ENCODE measurements at regions not wholly inside any gene's neighbourhood (a gene's known extent, or its start where the extent isn't known, plus 50 kb on each side); places are given as distances from the start of the nearest gene placed in this dataset.

- no peak for DNase-seq
Observed at GRCh38 chr15:96538491-96538890, 208.0 kb downstream of the NR2F2 start.

DNA sequence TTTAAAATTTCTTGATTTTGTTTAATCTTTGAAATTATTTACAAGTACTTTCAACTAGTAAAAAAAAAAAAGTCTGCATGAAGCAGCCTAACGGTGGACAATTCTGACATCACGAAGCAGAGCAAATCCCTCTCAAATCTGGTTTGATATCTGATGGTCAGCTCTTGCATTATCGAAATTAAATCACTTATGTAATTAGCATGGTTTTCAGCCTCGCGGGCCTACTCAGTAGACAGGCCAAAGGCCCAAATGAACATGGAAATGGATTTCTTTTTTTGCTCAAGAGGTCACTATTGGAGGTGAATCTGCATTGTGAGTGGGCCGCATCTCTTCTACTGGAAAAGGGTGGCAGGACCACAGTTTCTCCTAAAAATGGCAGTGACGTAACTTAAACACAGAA lies 209.8 kb downstream of the NR2F2 start:
- DNase-seq: no peak

- no peak for DNase-seq
Observed at GRCh38 chr15:96542130-96542770, 211.8 kb downstream of the NR2F2 start.

DNA sequence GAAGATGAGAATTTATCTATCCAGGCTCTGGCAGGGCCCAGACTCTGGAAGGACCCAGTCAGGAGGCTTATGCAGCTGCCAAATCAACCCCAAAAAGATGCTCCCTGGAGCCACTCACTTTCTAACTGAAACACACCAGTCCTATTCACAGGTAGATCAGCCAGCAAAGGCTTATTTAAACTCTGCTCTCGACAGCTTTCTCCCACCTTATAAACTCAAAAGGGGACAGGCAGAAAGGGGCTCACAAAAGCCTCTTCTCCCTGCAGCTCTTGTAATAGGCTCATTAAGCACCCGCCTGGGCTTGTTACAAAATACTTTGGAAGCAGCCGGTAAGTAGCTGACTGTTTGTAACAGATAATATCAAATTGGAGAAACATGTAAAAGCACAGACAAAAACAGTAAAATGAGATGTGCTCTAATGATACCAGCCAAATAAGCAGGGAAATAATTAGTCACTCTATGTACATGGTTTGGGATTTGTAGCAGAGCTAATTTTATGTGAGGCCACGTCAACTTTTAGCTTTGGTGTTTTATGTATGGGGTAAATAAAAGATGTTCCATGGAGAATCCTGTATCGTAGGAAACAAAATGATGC lies 213.8 kb downstream of the NR2F2 start:
- no peak for DNase-seq

GRCh38 chr15:96549136-96549535 lies 218.6 kb downstream of the NR2F2 start:
- no peak for DNase-seq

DNA sequence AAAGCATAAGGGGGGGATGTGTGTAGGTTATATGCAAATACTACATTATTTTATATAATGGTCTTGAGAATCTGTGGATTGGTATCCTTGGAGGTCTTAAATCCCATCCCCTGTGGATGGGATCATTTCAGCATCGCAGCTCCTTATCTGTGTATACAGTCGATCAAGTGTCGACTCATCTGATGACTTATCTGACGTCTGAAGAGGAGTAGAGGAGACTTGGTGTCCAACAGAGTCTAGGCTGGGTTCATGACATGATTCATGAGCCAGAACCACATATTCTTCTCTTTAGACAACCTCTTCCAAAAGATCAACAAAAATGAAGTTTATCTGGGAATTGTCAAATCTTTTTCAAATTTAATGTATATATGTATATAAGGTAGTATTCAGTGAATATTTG lies 220.7 kb downstream of the NR2F2 start:
- DNase-seq: no peak

- no peak for DNase-seq
Observed at GRCh38 chr15:96551722-96552121, 221.2 kb downstream of the NR2F2 start.

GRCh38 chr15:96553006-96553405 lies 222.5 kb downstream of the NR2F2 start:
- no peak for DNase-seq

DNA sequence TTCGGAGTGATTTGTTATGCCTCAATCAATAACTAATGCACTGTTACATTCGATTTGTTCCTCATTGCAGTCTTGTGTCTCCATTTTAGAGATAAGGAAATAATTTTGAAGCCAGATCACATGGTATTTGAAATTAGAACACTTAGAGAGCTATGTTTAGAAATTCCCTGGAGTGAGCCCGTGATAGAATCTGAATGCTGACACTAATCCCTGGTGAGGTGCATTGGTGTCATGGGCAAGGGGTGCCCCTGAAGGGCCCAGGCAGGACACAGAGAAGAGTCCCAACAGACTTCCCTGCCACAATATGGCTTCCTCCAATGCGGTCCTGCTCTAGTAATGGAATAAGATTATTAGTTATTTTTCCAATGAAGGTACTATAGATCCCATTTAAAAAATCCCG lies 223.0 kb downstream of the NR2F2 start:
- DNase-seq: no peak

DNA sequence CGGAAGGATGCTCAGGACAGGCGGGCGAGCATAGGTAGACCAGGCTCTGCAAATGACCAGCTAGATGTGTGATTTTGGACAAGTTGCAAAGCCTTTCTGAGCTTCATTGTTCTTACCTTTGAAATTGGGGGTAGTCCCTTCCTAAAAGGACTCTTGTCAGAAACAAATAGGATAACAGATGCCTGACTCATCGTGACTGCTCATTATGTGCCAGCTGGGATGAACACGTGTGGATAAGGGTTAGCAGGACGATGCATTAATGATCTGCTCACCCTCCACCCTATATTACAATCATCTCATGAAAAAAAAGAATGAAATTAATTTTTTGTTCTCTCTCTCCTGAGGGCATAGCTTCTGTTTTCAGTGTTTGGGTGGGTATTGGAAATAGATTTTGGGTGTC lies 223.4 kb downstream of the NR2F2 start:
- DNase-seq: no peak

DNA sequence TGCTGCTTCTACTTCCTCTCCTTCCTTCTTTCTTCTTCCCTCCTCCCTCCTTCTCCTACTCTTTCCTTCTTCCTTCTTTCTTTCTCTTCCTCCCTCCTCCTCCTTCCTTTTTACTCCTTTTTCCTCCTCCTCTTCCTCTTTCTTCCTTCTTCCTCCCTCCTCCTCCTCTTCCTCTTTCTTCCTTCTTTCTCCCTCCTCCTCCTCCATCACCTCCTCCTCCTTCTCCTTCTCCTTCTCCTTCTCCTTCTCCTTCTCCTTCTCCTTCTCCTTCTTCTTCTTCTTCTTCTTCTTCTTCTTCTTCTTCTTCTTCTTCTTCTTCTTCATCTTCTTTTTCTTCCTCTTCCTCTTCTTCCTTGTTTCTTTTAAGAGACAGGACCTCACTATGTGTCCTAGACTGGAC lies 224.0 kb downstream of the NR2F2 start:
- no peak for DNase-seq

DNA sequence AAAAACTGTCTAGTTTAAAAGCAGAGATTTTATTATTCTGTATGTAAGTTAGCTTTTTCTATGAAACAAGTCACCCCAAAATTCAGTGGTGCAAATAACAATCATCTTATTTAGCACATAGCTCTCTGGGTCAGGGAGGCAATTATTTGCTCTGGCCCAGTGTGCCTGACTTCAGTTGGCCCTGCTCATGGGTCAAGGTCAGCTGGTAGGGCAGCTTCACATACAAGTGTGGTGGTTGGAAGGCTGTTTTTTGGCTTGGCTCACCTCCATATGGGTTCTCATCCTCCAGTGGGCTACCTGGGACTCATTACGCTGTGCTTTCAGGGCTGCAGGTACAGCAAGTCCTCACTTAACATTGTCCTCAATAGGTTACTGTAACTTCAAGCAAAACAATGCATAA lies 228.6 kb downstream of the NR2F2 start:
- no peak for DNase-seq

DNA sequence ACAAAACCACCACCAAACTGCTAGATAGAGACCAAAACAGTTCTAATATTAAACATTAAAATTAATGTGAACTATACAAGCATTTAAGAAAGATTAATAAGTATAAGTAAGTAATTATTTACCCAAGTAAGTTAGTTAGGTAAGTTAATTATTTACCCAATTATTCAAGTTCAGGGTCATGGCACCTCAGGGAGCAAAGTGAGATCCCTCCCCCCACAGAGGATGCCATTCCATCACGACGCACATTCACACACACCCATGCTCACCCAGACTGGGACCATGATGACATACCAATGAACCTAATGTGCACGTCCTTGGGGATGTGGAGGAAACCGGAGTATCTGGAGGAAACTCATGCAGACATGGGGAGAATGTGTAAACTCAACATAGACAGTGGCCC lies 229.1 kb downstream of the NR2F2 start:
- DNase-seq: no peak

GRCh38 chr15:96560246-96560895 lies 229.9 kb downstream of the NR2F2 start:
- DNase-seq: no peak

DNA sequence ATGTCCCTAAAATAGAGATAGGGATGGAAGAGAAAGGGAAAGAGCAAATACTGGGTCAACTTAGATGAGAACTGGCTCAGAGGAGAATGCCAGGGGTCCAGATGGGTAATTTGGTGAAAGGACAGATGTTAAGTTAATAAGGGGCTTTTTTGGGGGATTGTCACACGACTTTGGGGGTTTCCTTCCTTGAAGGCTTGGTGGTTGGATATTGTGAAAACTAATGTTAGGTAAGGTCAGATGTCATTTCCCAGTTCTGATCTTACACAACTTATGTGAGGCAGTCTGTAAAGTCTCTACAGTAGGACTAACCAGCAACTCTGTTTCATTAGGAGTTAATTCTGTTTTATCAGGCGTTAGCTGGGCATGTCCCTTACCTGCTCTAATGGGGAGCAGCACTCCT lies 231.1 kb downstream of the NR2F2 start:
- DNase-seq: no peak

GRCh38 chr15:96564546-96564945 lies 234.0 kb downstream of the NR2F2 start:
- no peak for DNase-seq

DNA sequence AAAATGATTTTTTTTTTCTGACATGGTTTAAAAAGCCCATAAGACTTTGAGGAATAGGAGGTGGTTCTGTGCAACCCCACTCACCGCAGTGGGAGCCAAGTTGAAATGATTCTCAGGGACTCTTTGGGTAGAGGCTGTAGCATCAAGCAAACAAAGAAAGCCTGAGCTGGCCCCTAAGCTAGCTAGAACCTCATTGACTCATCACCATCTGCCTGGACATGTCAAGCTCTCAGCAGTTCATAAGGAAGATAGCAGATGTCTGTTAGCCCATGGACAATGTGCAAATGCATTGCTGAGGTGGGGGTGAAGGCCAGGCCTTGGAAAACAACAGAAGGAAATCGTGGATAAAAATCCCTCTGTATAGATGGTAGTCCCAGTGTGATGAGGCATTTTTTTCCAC lies 234.8 kb downstream of the NR2F2 start:
- no peak for DNase-seq

DNA sequence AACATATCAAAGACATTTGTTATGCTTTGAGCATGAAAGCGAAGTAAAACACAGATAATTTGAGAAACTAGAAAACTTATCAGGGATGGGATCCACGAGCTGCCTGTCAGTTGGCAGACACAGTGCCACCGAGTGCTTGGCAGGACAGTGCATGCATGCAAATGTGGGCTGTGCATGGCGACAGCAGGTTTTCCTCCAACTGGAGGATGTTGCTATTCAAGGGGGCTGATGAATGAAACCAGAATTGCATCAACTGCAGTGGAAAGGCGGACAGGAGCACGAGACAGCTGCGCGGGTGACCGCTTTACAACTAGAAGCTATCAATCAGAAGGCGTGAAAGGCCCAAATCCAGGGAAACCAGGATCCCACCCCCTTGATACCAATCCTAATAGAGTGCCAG lies 244.3 kb downstream of the NR2F2 start:
- DNase-seq: no peak

GRCh38 chr15:96576596-96576995 lies 246.1 kb downstream of the NR2F2 start:
- DNase-seq: no peak

DNA sequence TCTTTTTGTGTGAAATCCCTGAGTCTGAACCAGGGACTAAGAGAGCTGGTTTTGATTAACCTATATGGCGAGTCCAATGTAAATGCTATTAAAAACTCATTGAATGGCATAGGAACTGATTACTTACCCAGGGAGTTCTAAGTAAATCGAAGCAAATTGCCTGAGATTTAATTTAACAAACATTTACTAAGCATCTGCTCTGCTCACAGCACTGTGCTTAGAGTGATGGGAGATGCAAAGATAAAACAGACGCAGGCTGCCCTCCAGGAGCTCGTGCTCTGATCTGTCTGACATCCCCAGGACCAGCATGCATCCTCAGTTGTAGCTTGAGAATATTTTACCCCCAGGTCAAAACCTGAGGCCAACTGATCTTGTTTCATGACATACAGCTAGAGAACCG lies 247.9 kb downstream of the NR2F2 start:
- no peak for DNase-seq

DNA sequence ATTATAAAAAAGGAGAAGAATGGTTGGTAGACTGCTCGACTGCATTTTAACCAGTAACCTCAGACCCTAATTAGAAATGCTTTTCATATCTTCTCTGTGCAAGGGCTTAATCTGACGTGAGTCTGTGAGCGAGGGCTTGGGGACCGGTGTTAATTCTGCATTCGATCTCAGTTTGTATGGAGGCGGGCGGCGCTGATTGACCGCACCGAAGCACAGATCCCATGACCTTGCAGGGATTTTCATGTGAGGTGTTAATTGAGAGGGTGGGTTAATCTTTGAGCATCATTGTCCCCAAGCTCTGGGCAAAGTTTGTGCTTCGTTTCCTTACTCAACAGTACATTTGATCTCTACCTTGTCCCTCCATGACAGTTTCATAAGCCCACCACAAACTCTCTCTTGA lies 250.9 kb downstream of the NR2F2 start:
- no peak for DNase-seq

DNA sequence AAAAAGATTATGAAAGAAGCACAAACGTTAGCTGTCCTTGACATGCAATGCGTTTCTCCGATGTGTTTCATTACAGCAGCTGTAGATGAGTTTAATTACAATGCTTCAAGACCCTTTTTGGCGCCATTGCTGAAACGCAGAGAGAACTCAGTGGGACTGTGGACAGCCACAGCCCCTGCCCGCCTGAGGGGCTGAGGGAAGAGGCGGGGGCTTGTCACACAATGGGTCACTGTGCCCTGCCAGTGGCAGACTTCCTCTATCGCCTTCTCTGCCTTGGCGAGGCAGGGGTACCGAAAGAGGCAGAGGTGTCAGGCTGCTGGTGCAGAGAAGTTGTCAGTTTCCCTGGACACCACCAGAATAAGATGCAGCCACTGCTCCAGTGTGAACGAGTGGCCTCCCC lies 252.0 kb downstream of the NR2F2 start:
- DNase-seq: no peak

- DNase-seq: no peak
Observed at GRCh38 chr15:96583671-96584070, 253.2 kb downstream of the NR2F2 start.

- DNase-seq: no peak
Observed at GRCh38 chr15:96585484-96586386, 255.2 kb downstream of the NR2F2 start.
